OCI-LY7 (cell line): ENCODE measurements at regions not wholly inside any gene's neighbourhood (a gene's known extent, or its start where the extent isn't known, plus 50 kb on each side); places are given as distances from the start of the nearest gene placed in this dataset.

ENCODE experiments used
- CTCF ChIP-seq: fragments of 200-600 bp; sonication (generic); conservative IDR thresholded peaks from 2 replicates; pipeline ENCODE4 v1.5.1; 2014; ENCODE audit warnings: mild to moderate bottlenecking, antibody characterized with exemption, low read length, moderate library complexity, mixed read lengths
- EZH2phosphoT487 ChIP-seq: fragments of 200-600 bp; sonication (generic); IDR thresholded peaks from 2 replicates; pipeline ENCODE4 v1.6.1; 2018; ENCODE audit warnings: low read depth, borderline replicate concordance, mild to moderate bottlenecking, mixed run types, antibody characterized with exemption, low read length, moderate library complexity, mixed read lengths

- TF ChIP-seq CTCF (no peak), EZH2phosphoT487 (no peak)
These were observed 160.1 kb downstream of the HAUS1 start for GRCh38 chr18:46264255-46264654.
